OCI-LY3 (cell line): ENCODE measurements at regions not wholly inside any gene's neighbourhood (a gene's known extent, or its start where the extent isn't known, plus 50 kb on each side); places are given as distances from the start of the nearest gene placed in this dataset.

Experiments
- H2AFZ ChIP-seq: fragments of 200-600, 300-600 bp; shearing (Covaris generic); 2 replicates; pipeline ENCODE4 v1.6.0; 2014; ENCODE audit warnings: antibody characterized with exemption, low read depth, low read length
- H3K27ac ChIP-seq: fragments of 200-600, 300-600 bp; sonication (generic); 2 replicates; pipeline ENCODE4 v1.5.1; 2014; ENCODE audit warnings: mild to moderate bottlenecking, low read length, moderate library complexity, mixed read lengths
- H3K27me3 ChIP-seq: fragments of 200-600, 300-600 bp; sonication (generic); 2 replicates; pipeline ENCODE4 v1.6.1; 2014; ENCODE audit warnings: low read depth, low read length, mixed read lengths
- H3K36me3 ChIP-seq: fragments of 200-600, 300-600 bp; sonication (generic); replicated peaks from 2 replicates; pipeline ENCODE3; 2014; ENCODE audit warnings: low read depth, low read length, mixed read lengths
- H3K4me1 ChIP-seq: fragments of 300-600, 200-600 bp; sonication (generic); 2 replicates; pipeline ENCODE4 v1.6.1; 2014; ENCODE audit warnings: low read length, mixed read lengths
- H3K4me2 ChIP-seq: fragments of 200-600, 300-600 bp; sonication (generic); 2 replicates; pipeline ENCODE4 v1.6.1; 2014; ENCODE audit warnings: low read length, mixed read lengths
- H3K4me3 ChIP-seq: fragments of 300-600, 200-600 bp; sonication (generic); 2 replicates; pipeline ENCODE4 v1.5.1; 2014; ENCODE audit warnings: antibody characterized with exemption, mild to moderate bottlenecking, low read length, moderate library complexity
- H3K79me2 ChIP-seq: fragments of 300-600, 200-600 bp; shearing (Covaris generic); 2 replicates; pipeline ENCODE4 v1.6.1; 2014; ENCODE audit warnings: mild to moderate bottlenecking, low read length, mixed read lengths
- H3K9ac ChIP-seq: fragments of 300-600, 200-600 bp; shearing (Covaris generic); 2 replicates; pipeline ENCODE4 v1.6.0; 2014; ENCODE audit warnings: mild to moderate bottlenecking, low read length, moderate library complexity
- H3K9me3 ChIP-seq: fragments of 200-600, 300-600 bp; shearing (Covaris generic); 2 replicates; pipeline ENCODE4 v1.6.1; 2014; ENCODE audit warnings: low read length, mixed read lengths; ENCODE audit not compliant: insufficient read depth
- H4K20me1 ChIP-seq: fragments of 200-600, 300-600 bp; sonication (generic); 2 replicates; pipeline ENCODE4 v1.6.1; 2016; ENCODE audit warnings: low read length, mixed read lengths; ENCODE audit not compliant: insufficient read depth
- EZH2phosphoT487 ChIP-seq: fragments of 200-600 bp; shearing (Covaris generic); IDR thresholded peaks from 2 replicates; pipeline ENCODE4 v1.6.1; 2018; ENCODE audit warnings: antibody characterized with exemption, mixed run types, low read depth
- TF ChIP-seq, protein P1 (sequence below): fragments of 200-600, 300-600 bp; sonication (generic); IDR thresholded peaks from 2 replicates; pipeline ENCODE4 v1.5.1; 2014; ENCODE audit warnings: antibody characterized with exemption, low read length, low read depth

DNA sequence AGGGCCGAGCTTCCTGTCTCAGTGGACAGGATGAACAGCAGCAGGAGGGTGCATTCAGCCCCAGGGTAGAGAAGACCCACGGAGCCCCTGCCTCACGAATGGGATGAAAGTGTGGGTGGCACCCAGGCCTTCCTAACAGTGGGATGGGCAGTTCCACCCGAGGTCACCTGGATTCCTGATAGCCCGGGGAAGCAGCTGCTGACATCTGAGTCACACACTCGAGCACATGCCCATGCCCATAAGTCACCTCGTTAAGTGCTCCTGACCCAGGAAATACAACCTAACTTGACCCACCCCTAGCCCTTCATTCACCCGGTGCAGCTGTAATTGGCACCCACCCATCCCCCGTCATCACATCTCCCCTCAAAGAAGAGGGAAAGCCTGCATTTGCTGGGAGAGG, 85.3 kb upstream of the FOXF1 start:
- Histone ChIP-seq H3K9ac (no peak overlapping the region), H3K36me3 (no peaks in the 10 kb centered on the region), H3K4me2 (no peak overlapping the region), H3K79me2 (no peaks in the 10 kb centered on the region), H4K20me1 (no peaks in the 10 kb centered on the region), H3K4me3 (no peak overlapping the region), H2AFZ (no peak overlapping the region), H3K27ac (no peak overlapping the region), H3K4me1 (no peaks in the 10 kb centered on the region), H3K9me3 (no peaks in the 10 kb centered on the region), H3K27me3 (0 out of 2 replicates have a peak, but pooled peaks cover 3% of the 10 kb centered on the region)
- TF ChIP-seq, protein P1, sequence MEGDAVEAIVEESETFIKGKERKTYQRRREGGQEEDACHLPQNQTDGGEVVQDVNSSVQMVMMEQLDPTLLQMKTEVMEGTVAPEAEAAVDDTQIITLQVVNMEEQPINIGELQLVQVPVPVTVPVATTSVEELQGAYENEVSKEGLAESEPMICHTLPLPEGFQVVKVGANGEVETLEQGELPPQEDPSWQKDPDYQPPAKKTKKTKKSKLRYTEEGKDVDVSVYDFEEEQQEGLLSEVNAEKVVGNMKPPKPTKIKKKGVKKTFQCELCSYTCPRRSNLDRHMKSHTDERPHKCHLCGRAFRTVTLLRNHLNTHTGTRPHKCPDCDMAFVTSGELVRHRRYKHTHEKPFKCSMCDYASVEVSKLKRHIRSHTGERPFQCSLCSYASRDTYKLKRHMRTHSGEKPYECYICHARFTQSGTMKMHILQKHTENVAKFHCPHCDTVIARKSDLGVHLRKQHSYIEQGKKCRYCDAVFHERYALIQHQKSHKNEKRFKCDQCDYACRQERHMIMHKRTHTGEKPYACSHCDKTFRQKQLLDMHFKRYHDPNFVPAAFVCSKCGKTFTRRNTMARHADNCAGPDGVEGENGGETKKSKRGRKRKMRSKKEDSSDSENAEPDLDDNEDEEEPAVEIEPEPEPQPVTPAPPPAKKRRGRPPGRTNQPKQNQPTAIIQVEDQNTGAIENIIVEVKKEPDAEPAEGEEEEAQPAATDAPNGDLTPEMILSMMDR: no peak
- no peak for TF ChIP-seq EZH2phosphoT487

DNA sequence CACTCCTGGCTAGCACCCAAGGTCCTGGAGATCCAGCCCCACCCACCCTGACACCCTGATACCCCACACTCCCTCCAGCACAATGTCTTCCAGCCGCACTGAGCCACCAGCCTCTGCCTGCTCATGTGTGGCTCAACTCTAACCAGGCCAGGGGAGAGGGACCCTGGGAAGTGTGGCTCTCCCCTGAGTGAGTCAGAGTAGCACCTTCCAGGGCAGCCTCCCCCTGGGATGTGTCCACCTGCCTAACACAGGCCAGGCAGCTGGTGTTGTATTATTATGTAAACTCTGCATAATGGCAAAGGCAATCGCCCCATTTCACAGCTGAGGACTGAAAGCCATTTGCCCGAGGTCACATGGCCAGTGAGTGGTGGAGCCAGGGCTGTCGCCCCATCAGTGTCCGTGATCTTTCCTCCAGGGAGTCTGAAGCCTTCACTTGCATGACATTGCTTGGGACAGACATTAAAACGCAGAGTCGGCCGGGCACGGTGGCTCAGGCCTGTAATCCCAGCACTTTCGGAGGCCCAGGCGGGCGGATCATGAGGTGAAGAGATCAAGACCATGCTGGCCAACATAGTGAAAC, 84.2 kb upstream of the FOXF1 start:
- Histone ChIP-seq H3K9me3 (no peaks in the 10 kb centered on the region), H3K27ac (no peak overlapping the region), H3K4me3 (no peak overlapping the region), H3K79me2 (no peaks in the 10 kb centered on the region), H2AFZ (no peak overlapping the region), H3K27me3 (0 out of 2 replicates have a peak, but pooled peaks cover 3% of the 10 kb centered on the region), H4K20me1 (no peaks in the 10 kb centered on the region), H3K4me1 (no peaks in the 10 kb centered on the region), H3K4me2 (no peak overlapping the region), H3K9ac (no peak overlapping the region), H3K36me3 (no peaks in the 10 kb centered on the region)
- TF ChIP-seq, protein P1: no peak
- TF ChIP-seq EZH2phosphoT487: no peak

- no peaks in the 10 kb centered on the region for H3K4me1 ChIP-seq
- no peaks in the 10 kb centered on the region for H3K9me3 ChIP-seq
- no peak overlapping the region for H3K27ac ChIP-seq
- no peak overlapping the region for H3K4me3 ChIP-seq
- TF ChIP-seq EZH2phosphoT487: no peak
- TF ChIP-seq, protein P1: no peak
- no peak overlapping the region for H3K9ac ChIP-seq
- H3K4me2 ChIP-seq: no peak overlapping the region
- H3K79me2 ChIP-seq: no peaks in the 10 kb centered on the region
- H3K36me3 ChIP-seq: no peaks in the 10 kb centered on the region
- H4K20me1 ChIP-seq: no peaks in the 10 kb centered on the region
- no peak overlapping the region for H2AFZ ChIP-seq
- 0 out of 2 replicates have a peak, but pooled peaks cover 3% of the 10 kb centered on the region for H3K27me3 ChIP-seq
These were observed 82.9 kb upstream of the FOXF1 start for GRCh38 chr16:86427433-86427851.

- H3K4me2 ChIP-seq: no peak overlapping the region
- H2AFZ ChIP-seq: no peak overlapping the region
- H3K27ac ChIP-seq: no peak overlapping the region
- TF ChIP-seq, protein P1: no peak
- TF ChIP-seq EZH2phosphoT487: no peak
- peaks cover 4% of the 10 kb centered on the region; the same call in 1 of the 2 replicates for H3K27me3 ChIP-seq
- H3K79me2 ChIP-seq: no peaks in the 10 kb centered on the region
- H3K4me3 ChIP-seq: no peak overlapping the region
- no peaks in the 10 kb centered on the region for H3K36me3 ChIP-seq
- no peaks in the 10 kb centered on the region for H4K20me1 ChIP-seq
- no peaks in the 10 kb centered on the region for H3K9me3 ChIP-seq
- H3K9ac ChIP-seq: no peak overlapping the region
- no peaks in the 10 kb centered on the region for H3K4me1 ChIP-seq
These were observed 81.4 kb upstream of the FOXF1 start for GRCh38 chr16:86428729-86429517.
